ENCODE measurements at regions not wholly inside any gene's neighbourhood (a gene's known extent, or its start where the extent isn't known, plus 50 kb on each side); places are given as distances from the start of the nearest gene placed in this dataset.

DNA sequence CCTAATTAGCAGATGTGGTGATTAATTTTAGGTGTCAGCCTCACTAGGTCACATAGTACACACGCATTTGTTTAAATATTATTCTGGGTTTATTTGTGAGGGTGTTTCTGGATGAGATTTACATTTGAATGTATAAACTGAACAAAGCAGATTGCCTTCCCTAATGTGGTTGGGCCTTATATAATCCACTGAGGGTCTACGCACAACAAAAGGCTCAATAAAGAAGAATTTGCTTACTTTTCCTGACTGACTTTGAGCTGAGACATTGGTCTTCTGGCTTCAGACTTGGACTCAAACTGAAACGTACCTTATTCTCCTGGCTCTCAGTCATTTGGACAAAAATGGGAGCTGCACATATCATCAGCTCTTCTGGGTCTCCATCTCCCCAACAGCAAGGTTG is 1132.3 kb upstream of the FLRT2 start:
- Histone ChIP-seq H3K27ac (no peak overlapping the region), H3K4me2 (no peak overlapping the region), H2AFZ (ENCODE audit: low read depth) (no peak overlapping the region), H3K27me3 (ENCODE audit: insufficient read depth, low read depth) (no peaks in the 10 kb centered on the region), H3K4me3 (IDR thresholded peaks at IDR 0.05; ENCODE audit: insufficient read depth, low read depth, low read length) (no peak overlapping the region), H3K9ac (no peak overlapping the region), H4K20me1 (ENCODE audit: insufficient read depth) (no peaks in the 10 kb centered on the region), H3K36me3 (ENCODE audit: insufficient read depth) (no peaks in the 10 kb centered on the region), H3K79me2 (ENCODE audit: insufficient read depth, low read depth) (no peaks in the 10 kb centered on the region), H3K4me1 (ENCODE audit: low read depth, poor library complexity, severe bottlenecking) (no peaks in the 10 kb centered on the region)
- TF ChIP-seq CTCF (conservative IDR thresholded peaks at IDR 0.05; ENCODE audit: low read depth, low read length), result no peak

DNA sequence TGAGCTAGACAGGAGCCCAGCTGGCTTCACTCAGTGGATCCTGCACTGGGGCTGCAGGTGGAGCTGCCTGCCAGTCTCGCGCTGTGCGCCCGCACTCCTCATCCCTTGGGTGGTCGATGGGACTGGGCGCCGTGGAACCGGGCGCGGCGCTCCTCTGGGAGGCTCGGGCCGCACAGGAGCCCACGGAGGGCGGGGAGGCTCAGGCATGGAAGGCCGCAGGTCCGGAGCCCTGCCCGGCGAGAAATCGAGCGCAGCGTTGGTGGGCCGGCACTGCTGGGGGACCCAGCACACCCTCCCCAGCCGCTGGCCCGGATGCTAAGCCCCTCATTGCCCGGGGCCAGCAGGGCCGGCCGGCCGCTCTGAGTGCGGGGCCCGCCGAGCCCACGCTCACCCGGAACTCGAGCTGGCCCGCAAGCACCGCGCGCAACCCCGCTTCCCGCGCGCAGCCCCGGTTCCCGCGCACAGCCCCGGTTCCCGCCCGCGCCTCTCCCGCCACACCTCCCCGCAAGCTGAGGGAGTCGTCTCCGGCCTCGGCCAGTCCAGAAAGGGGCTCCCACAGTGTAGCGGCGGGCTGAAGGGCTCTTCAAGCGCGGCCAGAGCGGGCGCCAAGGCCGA is 1130.5 kb upstream of the FLRT2 start:
- no peak overlapping the region for H3K4me3 ChIP-seq (IDR thresholded peaks at IDR 0.05; ENCODE audit: insufficient read depth, low read depth, low read length)
- H2AFZ ChIP-seq (ENCODE audit: low read depth), result no peak overlapping the region
- H3K4me1 ChIP-seq (ENCODE audit: low read depth, poor library complexity, severe bottlenecking), result no peaks in the 10 kb centered on the region
- H3K36me3 ChIP-seq (ENCODE audit: insufficient read depth), result no peaks in the 10 kb centered on the region
- no peaks in the 10 kb centered on the region for H3K27me3 ChIP-seq (ENCODE audit: insufficient read depth, low read depth)
- H4K20me1 ChIP-seq (ENCODE audit: insufficient read depth), result no peaks in the 10 kb centered on the region
- no peak overlapping the region for H3K27ac ChIP-seq
- no peaks in the 10 kb centered on the region for H3K79me2 ChIP-seq (ENCODE audit: insufficient read depth, low read depth)
- TF ChIP-seq CTCF (conservative IDR thresholded peaks at IDR 0.05; ENCODE audit: low read depth, low read length), result no peak
- H3K4me2 ChIP-seq, result no peak overlapping the region
- H3K9ac ChIP-seq, result no peak overlapping the region

DNA sequence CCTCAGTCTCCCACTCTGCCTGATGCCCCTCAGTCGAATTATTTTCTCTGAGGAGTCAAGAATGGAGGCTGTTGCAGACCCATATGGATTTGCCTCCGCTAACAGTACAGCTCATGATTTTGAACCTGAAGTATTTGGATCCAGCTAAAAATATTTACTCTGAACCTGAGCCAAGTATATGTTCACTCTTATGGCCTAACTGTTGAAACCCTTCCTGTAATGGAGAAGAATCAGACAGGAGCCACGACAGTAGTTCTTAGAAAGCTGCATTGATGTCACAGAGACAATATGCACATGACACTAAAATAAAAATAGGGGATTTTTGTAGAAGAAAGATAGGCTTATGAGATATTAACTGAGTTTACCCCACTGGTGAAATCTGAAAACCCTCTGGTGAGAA is 1128.3 kb upstream of the FLRT2 start:
- Histone ChIP-seq H3K9ac (no peak overlapping the region), H3K27ac (no peak overlapping the region), H3K4me2 (no peak overlapping the region), H2AFZ (ENCODE audit: low read depth) (no peak overlapping the region), H3K4me3 (IDR thresholded peaks at IDR 0.05; ENCODE audit: insufficient read depth, low read depth, low read length) (no peak overlapping the region), H3K79me2 (ENCODE audit: insufficient read depth, low read depth) (no peaks in the 10 kb centered on the region), H4K20me1 (ENCODE audit: insufficient read depth) (no peaks in the 10 kb centered on the region), H3K36me3 (ENCODE audit: insufficient read depth) (no peaks in the 10 kb centered on the region), H3K27me3 (ENCODE audit: insufficient read depth, low read depth) (no peaks in the 10 kb centered on the region), H3K4me1 (ENCODE audit: low read depth, poor library complexity, severe bottlenecking) (no peaks in the 10 kb centered on the region)
- TF ChIP-seq CTCF (conservative IDR thresholded peaks at IDR 0.05; ENCODE audit: low read depth, low read length), result no peak

GRCh38 chr14:84403585-84403984 is 1126.4 kb upstream of the FLRT2 start:
- H3K9ac ChIP-seq, result no peak overlapping the region
- H3K4me3 ChIP-seq (IDR thresholded peaks at IDR 0.05; ENCODE audit: insufficient read depth, low read depth, low read length), result no peak overlapping the region
- no peaks in the 10 kb centered on the region for H3K79me2 ChIP-seq (ENCODE audit: insufficient read depth, low read depth)
- H3K36me3 ChIP-seq (ENCODE audit: insufficient read depth), result no peaks in the 10 kb centered on the region
- no peak overlapping the region for H3K27ac ChIP-seq
- H3K27me3 ChIP-seq (ENCODE audit: insufficient read depth, low read depth), result no peaks in the 10 kb centered on the region
- H3K4me2 ChIP-seq, result no peak overlapping the region
- H3K4me1 ChIP-seq (ENCODE audit: low read depth, poor library complexity, severe bottlenecking), result no peaks in the 10 kb centered on the region
- H4K20me1 ChIP-seq (ENCODE audit: insufficient read depth), result no peaks in the 10 kb centered on the region
- no peak for TF ChIP-seq CTCF (conservative IDR thresholded peaks at IDR 0.05; ENCODE audit: low read depth, low read length)
- H2AFZ ChIP-seq (ENCODE audit: low read depth), result no peak overlapping the region
